ENCODE measurements at regions not wholly inside any gene's neighbourhood (a gene's known extent, or its start where the extent isn't known, plus 50 kb on each side); places are given as distances from the start of the nearest gene placed in this dataset.
"Not testable (repeated sequence)": the region's sequence is repeated elsewhere in the genome, so short reads cannot be mapped to it uniquely, and the experiment has no call there.

DNA sequence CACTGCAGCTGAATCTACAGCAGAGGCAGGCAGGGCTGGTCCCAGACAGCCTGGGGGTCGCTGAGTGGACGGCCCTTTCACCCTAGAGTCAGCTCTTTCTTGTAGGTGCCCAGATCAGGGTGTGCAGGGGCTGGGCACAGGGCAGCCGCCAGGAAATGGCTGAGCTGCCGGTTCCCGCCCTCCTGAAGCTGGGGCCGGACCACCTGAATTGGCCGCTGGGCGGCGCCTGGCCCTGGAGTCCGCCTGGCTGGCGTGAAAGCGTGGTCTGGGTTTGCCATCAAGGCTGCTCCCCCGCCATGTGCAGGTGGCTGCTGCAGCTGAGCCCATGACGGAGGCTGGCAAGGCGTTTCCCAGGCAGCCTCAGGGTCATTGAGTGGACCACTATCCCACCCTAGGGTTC lies 85.7 kb downstream of the POTEM start:
- DNase-seq (ENCODE audit: low read depth, low spot score); in situ Hi-C loops (cut with HindIII; ENCODE audit: low pct_unique_long_range_greater_than_20kb, low sequenced_read_pairs): not testable (repeated sequence)

GRCh38 chr14:19053426-19054050 lies 86.3 kb downstream of the POTEM start:
- DNase-seq (ENCODE audit: low read depth, low spot score); in situ Hi-C loops (cut with HindIII; ENCODE audit: low pct_unique_long_range_greater_than_20kb, low sequenced_read_pairs): not testable (repeated sequence)

GRCh38 chr14:19054108-19054721 lies 87.0 kb downstream of the POTEM start:
- DNase-seq (ENCODE audit: low read depth, low spot score); in situ Hi-C loops (cut with HindIII; ENCODE audit: low pct_unique_long_range_greater_than_20kb, low sequenced_read_pairs): not testable (repeated sequence)

- in situ Hi-C loops (cut with HindIII; ENCODE audit: low pct_unique_long_range_greater_than_20kb, low sequenced_read_pairs); DNase-seq (ENCODE audit: low read depth, low spot score): not testable (repeated sequence)
These were observed 87.7 kb downstream of the POTEM start for GRCh38 chr14:19054934-19055333.

DNA sequence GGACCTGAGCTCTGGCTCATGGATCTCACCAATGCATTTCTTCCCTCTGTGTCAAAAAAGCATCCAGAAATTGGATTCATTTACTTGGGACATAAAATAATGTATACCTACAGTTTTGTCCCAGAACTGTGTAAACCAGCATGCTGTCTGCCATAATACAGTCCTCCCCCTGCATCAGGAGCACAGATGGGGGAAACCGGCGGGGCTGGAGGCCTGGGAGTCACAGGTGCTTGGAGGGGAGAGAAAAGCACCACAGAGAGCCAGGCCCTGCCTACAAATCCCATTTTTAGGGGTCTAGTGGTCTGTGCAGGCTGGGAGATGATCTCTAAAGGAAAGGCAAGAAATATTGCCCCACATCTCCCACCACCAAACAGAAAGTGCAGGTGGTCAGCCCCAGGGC lies 91.8 kb downstream of the POTEM start:
- in situ Hi-C loops (cut with HindIII; ENCODE audit: low pct_unique_long_range_greater_than_20kb, low sequenced_read_pairs); DNase-seq (ENCODE audit: low read depth, low spot score): not testable (repeated sequence)

DNA sequence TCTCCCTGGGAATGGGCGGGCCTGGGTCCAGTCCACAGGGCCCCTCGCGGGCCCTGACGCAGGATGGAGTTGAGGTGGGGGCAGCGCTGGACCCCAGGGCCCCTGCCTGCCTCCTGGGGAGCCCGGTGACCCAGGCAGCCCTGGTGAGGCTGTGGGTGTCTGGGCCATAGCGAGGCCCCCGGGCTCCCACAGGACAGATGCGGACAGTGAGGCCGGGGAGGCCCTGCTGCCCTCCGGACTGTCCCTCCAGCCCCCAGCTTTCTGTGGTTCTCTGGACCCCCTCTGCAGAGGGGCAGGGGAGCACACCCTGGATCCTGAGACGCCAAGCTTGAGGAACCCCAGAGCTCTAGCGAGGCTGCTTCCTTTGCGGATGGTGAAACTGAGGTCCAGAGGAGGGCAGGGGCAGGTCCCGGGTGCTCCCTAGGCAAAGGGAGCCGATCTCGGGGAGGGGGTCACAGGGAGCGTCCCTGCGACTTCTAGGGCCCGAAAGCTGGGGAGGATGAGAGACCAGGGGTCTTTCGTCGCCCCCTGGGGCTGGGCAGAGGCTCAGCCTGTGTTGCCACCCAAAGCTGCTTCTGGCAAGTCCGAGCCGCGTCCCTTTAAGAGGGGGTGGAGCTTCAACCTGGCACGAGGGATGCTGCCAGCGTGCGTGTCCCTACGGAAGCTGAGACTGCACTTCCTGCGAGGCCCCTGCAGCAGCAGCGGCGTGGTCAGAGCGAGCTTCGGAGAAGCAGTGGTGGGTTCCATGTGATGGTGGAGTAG lies 94.6 kb downstream of the POTEM start:
- in situ Hi-C loops (cut with HindIII; ENCODE audit: low pct_unique_long_range_greater_than_20kb, low sequenced_read_pairs); DNase-seq (ENCODE audit: low read depth, low spot score): not testable (repeated sequence)

DNA sequence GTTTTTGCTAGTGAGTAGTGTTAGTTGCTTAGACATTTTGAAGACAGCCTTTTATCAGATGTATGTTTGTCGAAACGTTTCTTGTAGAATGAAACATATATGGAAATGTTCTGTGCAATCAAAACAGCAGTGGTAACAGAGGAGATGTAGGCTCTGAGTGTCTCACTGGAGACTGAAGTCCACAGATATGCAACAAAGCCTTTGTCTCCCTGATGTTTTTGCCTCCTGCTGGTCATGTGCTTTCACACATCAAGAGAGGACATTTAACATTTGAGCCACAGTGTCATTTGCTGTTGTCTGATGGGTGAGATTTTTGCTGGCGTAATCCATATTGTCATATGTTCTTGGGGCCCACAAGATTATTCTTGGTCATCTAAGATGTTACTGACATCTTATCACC lies 101.7 kb downstream of the POTEM start:
- DNase-seq (ENCODE audit: low read depth, low spot score); in situ Hi-C loops (cut with HindIII; ENCODE audit: low pct_unique_long_range_greater_than_20kb, low sequenced_read_pairs): not testable (repeated sequence)

GRCh38 chr14:19072518-19072917 lies 105.3 kb downstream of the POTEM start:
- in situ Hi-C loops (cut with HindIII; ENCODE audit: low pct_unique_long_range_greater_than_20kb, low sequenced_read_pairs); DNase-seq (ENCODE audit: low read depth, low spot score): not testable (repeated sequence)

- DNase-seq (ENCODE audit: low read depth, low spot score), result peak; percentile 32
These were observed 121.4 kb downstream of the POTEM start for GRCh38 chr14:19088632-19089031.

GRCh38 chr14:19093227-19093626 lies 126.0 kb downstream of the POTEM start:
- DNase-seq (ENCODE audit: low read depth, low spot score); in situ Hi-C loops (cut with HindIII; ENCODE audit: low pct_unique_long_range_greater_than_20kb, low sequenced_read_pairs): not testable (repeated sequence)

More at GRCh38 chr14:19088632-19089031, 121.4 kb downstream of the POTEM start:
- in situ Hi-C loops (cut with HindIII; ENCODE audit: low pct_unique_long_range_greater_than_20kb, low sequenced_read_pairs), result not testable (repeated sequence)

DNA sequence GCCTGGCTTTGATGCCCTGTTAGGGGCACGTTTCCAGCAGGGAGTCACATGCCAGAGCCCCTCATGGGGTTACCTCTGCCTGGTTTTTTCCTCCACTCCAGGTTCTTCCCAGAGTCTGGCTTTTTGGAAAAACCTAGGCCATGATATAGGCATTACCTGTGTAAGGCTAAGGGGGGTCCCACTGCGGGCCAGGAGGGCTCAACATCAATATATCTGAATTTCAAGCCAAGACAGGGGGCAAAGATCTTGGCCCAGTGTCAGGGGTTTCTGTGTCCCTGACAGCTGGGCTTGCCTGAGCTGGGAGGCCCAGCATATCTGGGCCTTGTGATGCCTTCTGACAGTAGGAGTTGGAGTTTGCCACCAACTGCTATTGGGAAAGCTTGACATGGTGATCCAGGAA lies 127.5 kb downstream of the POTEM start:
- in situ Hi-C loops (cut with HindIII; ENCODE audit: low pct_unique_long_range_greater_than_20kb, low sequenced_read_pairs); DNase-seq (ENCODE audit: low read depth, low spot score): not testable (repeated sequence)

GRCh38 chr14:19095167-19095566 lies 127.9 kb downstream of the POTEM start:
- DNase-seq (ENCODE audit: low read depth, low spot score); in situ Hi-C loops (cut with HindIII; ENCODE audit: low pct_unique_long_range_greater_than_20kb, low sequenced_read_pairs): not testable (repeated sequence)

- not testable (repeated sequence) for DNase-seq (ENCODE audit: low read depth, low spot score)
These were observed 129.2 kb downstream of the POTEM start for GRCh38 chr14:19096467-19096866.

DNA sequence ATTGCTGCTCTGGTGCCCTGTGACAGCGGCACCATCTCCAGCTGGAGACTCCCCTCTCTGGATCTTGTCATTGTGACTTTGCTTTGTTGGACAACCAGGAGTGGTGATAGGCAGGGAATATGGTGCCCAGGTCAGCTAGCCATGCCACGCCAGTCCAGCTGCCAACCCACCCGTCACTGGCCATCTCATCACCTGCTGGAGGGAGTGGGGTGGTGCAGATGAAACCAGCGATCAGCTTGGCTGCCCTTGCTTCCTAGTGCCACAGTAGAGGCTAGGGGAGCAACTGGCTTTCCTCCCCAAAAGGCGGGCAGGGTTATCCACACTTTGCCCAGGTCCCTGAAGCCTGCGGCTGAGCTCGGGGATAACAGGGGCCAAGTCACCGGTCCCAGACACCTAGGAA lies 129.6 kb downstream of the POTEM start:
- DNase-seq (ENCODE audit: low read depth, low spot score); in situ Hi-C loops (cut with HindIII; ENCODE audit: low pct_unique_long_range_greater_than_20kb, low sequenced_read_pairs): not testable (repeated sequence)

More at GRCh38 chr14:19096467-19096866, 129.2 kb downstream of the POTEM start:
- in situ Hi-C loops (cut with HindIII; ENCODE audit: low pct_unique_long_range_greater_than_20kb, low sequenced_read_pairs), result not testable (repeated sequence)

- DNase-seq (ENCODE audit: low read depth, low spot score); in situ Hi-C loops (cut with HindIII; ENCODE audit: low pct_unique_long_range_greater_than_20kb, low sequenced_read_pairs): not testable (repeated sequence)
These were observed 130.1 kb downstream of the POTEM start for GRCh38 chr14:19097306-19097705.

DNA sequence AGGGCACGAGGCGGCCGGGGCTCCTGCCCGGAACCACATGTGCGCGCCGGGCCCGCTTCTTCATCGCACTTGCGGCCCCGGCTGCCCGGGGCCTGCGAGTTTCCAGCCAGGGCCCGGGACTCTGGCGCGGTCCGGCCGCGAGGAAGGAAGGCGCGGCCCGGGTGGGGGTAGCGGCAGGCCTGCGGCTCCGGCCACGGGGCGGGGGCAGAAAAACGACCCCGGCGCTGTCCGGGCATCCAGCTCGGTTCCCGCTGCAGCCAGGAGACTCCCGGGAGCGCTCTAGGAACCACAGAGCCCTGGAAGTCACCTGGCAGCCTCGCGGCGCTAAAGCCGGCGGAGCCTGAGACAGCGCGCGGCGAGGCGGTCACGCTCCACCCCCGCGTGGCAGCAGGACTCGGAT lies 130.5 kb downstream of the POTEM start:
- in situ Hi-C loops (cut with HindIII; ENCODE audit: low pct_unique_long_range_greater_than_20kb, low sequenced_read_pairs); DNase-seq (ENCODE audit: low read depth, low spot score): not testable (repeated sequence)

GRCh38 chr14:19098230-19098629 lies 131.0 kb downstream of the POTEM start:
- DNase-seq (ENCODE audit: low read depth, low spot score); in situ Hi-C loops (cut with HindIII; ENCODE audit: low pct_unique_long_range_greater_than_20kb, low sequenced_read_pairs): not testable (repeated sequence)

- in situ Hi-C loops (cut with HindIII; ENCODE audit: low pct_unique_long_range_greater_than_20kb, low sequenced_read_pairs), result not testable (repeated sequence)
These were observed 131.5 kb downstream of the POTEM start for GRCh38 chr14:19098732-19099131.

More at GRCh38 chr14:19098732-19099131, 131.5 kb downstream of the POTEM start:
- DNase-seq (ENCODE audit: low read depth, low spot score), result not testable (repeated sequence)
